ENCODE measurements at regions not wholly inside any gene's neighbourhood (a gene's known extent, or its start where the extent isn't known, plus 50 kb on each side); places are given as distances from the start of the nearest gene placed in this dataset.

- no peak overlapping the region for H3K4me3 ChIP-seq (ENCODE audit: low read depth, low read length)
- TF ChIP-seq, protein P1, sequence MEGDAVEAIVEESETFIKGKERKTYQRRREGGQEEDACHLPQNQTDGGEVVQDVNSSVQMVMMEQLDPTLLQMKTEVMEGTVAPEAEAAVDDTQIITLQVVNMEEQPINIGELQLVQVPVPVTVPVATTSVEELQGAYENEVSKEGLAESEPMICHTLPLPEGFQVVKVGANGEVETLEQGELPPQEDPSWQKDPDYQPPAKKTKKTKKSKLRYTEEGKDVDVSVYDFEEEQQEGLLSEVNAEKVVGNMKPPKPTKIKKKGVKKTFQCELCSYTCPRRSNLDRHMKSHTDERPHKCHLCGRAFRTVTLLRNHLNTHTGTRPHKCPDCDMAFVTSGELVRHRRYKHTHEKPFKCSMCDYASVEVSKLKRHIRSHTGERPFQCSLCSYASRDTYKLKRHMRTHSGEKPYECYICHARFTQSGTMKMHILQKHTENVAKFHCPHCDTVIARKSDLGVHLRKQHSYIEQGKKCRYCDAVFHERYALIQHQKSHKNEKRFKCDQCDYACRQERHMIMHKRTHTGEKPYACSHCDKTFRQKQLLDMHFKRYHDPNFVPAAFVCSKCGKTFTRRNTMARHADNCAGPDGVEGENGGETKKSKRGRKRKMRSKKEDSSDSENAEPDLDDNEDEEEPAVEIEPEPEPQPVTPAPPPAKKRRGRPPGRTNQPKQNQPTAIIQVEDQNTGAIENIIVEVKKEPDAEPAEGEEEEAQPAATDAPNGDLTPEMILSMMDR (IDR thresholded peaks at IDR 0.05; ENCODE audit: low read depth, low read length), result no peak
These were observed 258.0 kb upstream of the KCND2 start for GRCh38 chr7:120014925-120015465.

DNA sequence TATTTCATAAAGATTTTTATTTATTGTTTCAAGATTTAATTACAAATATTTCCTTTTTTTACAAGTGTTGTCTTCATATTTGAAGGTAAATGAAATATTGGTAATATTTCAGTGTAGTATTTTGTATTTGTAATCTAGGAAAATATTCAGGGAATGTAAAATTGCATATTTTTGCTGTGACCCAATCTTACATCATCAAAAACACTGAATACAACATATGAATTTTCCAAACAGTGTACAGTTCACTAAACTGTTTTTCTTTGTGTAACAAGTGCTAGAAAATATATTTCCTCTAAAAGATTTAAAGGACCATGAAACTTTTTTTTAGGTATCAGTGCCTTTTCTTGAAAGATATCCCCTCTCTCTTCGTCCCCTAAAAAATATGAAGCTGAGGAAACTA, 251.9 kb upstream of the KCND2 start:
- TF ChIP-seq, protein P1 (IDR thresholded peaks at IDR 0.05; ENCODE audit: low read depth, low read length), result no peak
- H3K4me3 ChIP-seq (ENCODE audit: low read depth, low read length), result no peak overlapping the region

DNA sequence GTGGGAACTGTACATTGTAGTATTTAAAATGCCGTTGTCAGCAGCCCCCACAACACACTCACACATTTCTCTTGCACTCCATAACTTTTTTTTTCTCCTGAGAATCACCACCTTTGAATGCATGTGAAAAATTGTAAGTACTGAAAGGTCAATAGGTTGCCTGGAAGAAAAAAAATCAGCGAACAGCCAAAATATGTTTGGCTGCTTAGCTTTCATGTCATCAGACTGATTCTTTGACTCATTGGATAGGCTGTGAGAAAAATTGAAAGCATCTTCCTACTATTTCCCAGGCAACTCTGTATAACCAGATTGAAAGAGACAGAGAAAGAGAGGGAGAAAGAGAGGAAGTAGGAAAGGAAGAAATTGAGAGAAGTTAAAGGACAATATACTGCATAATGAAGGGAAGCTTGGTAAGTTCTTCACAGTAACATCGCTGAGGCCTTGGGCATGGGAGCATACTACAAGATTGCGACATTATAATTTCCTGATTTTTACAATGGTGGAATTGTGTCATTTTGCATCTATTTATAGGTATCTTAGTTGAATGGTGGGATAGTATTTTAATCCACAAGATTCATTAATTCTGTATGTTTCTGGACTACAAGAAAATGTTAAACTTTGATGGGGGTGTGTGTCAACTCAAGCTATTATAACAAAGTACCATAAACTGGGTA, 249.3 kb upstream of the KCND2 start:
- TF ChIP-seq, protein P1 (IDR thresholded peaks at IDR 0.05; ENCODE audit: low read depth, low read length), result no peak
- H3K4me3 ChIP-seq (ENCODE audit: low read depth, low read length), result no peak overlapping the region

GRCh38 chr7:120028636-120029035, 244.3 kb upstream of the KCND2 start:
- H3K4me3 ChIP-seq (ENCODE audit: low read depth, low read length), result no peak overlapping the region
- TF ChIP-seq, protein P1 (IDR thresholded peaks at IDR 0.05; ENCODE audit: low read depth, low read length), result no peak

GRCh38 chr7:120030876-120031275, 242.1 kb upstream of the KCND2 start:
- no peak overlapping the region for H3K4me3 ChIP-seq (ENCODE audit: low read depth, low read length)
- TF ChIP-seq, protein P1 (IDR thresholded peaks at IDR 0.05; ENCODE audit: low read depth, low read length), result no peak

DNA sequence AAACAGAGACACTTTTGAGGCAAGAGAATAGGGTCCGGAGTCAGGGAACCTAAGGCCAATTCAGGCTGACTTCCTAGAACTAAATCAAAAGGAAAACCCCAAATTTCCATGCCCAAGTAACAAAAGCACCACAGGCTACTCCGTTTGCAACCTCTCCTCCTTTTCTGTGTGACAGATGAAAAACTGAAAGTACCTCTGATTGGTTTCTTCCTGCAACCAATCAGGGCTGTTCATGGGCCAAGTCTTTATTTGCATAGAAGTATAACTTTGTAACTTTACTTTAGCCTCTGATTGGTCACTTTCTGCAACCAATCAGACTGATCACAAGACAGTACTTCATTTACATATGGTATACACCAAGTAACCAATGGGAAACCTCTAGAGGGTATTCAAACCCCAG, 239.9 kb upstream of the KCND2 start:
- TF ChIP-seq, protein P1 (IDR thresholded peaks at IDR 0.05; ENCODE audit: low read depth, low read length), result no peak

DNA sequence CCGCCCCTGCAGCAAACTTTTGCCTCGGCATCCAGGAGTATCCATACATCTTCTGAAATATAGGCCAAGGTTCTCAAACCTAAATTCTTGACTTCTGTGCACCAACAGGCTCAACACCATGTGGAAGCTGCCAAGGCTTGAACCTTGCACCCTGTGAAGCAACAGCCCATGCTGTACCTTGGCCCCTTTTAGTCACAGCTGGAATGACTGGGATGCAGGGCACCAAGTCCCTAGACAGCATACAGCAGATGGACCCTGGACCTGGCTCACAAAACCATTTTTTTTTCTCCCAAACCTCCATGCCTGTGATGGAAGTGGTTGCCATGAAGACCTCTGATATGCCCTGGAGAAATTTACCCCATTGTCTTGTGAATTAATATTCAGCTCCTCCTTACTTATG, 233.8 kb upstream of the KCND2 start:
- H3K4me3 ChIP-seq (ENCODE audit: low read depth, low read length), result no peak overlapping the region
- TF ChIP-seq, protein P1 (IDR thresholded peaks at IDR 0.05; ENCODE audit: low read depth, low read length), result no peak

More for the DNA sequence above, 239.9 kb upstream of the KCND2 start:
- H3K4me3 ChIP-seq (ENCODE audit: low read depth, low read length), result no peak overlapping the region
